ENCODE measurements at regions not wholly inside any gene's neighbourhood (a gene's known extent, or its start where the extent isn't known, plus 50 kb on each side); places are given as distances from the start of the nearest gene placed in this dataset.
"Not testable (repeated sequence)": the region's sequence is repeated elsewhere in the genome, so short reads cannot be mapped to it uniquely, and the experiment has no call there.

DNA sequence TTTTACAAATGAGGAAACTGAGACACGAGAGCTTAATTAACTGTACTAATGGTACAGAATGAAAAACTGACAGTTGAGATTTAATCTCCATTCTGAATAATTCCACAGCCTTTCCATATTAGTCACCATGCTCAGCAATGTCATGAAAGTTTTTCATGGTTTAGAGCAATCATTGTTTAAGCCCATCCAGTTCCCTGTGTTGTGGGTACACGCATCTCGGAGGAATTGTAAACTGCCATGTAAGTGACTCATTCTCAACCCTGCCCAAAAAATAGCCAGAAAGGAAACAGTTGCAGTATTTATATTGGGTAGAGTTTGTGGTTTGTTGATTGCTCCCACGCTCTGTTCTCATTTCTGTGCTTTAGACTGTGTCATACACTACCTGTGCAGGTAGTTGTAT is 1790.8 kb downstream of the LRRC4C start:
- DNase-seq, result no peak

DNA sequence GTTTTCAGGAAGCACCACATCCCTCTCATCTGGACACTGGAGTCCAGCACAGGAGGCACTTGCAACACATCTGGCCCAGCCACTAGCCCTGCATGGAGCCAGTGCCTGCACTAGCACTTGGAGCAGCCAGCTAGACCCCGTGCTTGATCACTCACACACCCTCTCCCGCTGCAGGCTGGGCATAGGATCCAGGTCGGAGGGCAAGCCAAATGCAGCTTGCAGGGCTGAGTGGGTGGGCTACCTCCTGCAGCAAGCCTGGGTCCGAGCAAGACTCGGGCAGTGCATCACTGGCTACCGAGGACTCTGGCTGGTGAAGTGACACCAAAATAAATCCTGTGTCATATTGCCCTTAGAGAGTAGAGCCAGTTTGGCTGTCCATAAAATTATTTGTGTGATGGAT is 1795.4 kb downstream of the LRRC4C start:
- no peak for DNase-seq

DNA sequence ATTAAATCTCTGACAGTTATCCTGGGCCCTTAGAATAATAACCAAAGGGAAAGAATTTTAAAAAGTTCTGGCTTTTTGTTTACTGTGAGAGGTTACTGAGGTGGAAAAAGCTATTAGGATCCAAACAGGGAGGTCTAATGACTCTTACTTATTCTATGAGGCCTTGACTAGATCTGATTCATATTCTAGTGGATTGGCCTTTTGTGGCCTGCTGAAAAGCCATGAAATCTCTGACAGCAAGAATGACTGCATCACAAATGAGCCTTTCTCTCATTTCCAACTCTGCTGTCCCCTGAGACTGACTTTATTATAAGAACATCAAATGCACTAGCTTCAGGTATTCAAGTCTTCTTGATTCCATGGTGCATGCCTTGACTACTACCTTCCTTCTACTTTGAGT is 1797.6 kb downstream of the LRRC4C start:
- DNase-seq, result no peak

DNA sequence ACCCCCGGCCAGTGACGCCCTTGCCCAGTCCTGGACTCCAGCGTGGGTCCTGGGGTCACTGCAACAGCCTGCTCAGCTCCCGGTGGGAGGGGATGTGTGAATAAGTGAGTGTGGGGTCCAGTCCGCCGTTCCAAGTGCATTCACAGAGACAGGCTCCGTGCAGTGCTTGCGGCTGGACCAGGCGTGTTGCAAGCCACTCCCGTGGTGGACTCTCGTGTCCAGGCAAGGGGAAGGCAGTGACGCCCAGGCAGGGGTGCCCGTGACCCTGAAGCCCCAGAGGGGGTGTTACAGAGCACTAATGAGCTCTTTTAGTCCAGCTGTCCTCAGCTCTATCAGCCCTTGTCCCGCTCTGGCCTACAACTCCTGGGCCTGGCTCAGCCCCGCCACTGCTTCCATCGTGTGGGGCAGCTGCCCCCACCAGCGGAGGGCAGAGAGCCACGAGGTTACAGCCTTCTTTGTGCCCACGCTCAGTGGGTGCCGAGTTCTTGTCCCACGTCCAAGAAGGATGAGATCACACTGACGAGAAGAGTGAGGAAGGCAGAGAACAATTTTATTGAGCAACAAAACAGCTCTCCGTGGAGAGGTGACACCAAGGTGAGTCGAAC is 1807.5 kb downstream of the LRRC4C start:
- no peak for DNase-seq

DNA sequence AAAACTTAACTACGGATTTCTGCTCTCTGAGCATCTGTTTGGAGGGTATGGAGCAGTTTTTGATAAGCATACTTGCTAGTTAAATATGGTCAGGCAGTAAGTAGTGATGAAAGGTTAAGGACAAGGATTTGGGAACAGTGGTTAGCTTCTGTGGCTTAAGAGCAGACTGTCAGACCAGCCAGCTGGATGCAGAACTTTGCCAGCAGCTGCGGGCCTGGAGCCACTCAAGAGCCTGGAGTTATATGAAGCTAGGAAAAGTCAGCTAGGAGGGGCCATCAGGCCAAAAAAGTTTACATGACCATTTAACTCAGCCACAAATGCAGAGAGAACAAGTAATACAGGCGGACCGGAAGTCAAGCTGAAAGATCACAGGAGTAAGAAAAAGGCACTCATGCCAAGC is 1817.7 kb downstream of the LRRC4C start:
- DNase-seq, result peak; percentile 46

DNA sequence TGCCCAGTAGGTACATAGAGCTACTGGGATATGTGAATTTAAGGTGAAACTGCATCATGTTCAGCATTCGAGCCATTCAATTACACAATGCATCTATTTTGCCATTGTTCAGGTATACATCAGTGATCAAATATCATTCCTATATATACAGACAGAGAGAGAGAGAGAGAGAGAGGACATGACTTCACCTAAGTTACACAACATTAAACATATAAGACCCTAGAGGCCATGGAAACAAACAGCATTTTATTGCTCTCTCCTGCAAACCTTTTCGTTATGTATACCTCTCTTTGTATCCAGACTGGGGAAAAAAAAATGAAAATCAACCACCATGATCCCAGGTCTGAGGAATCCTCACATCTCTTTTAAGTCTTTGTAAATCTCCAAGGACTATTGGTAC is 1829.1 kb downstream of the LRRC4C start:
- no peak for DNase-seq

DNA sequence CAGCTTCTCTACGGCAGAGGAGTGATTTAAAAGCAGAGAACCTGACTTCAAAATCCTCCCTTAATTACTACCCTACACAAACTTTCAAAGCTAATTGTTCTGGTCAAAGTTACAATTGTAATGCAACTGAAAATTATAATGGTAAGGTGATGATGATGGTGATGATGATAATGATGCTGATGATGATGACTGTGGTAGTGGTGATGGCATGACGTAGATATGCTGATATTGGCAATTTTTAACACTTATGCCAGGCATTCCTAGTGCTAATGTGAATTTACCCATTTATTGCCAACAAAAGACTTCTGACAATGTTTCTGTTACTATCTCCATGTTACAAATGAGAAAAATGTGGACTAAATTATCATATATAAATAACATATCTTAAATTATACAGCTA is 1831.1 kb downstream of the LRRC4C start:
- DNase-seq, result no peak

DNA sequence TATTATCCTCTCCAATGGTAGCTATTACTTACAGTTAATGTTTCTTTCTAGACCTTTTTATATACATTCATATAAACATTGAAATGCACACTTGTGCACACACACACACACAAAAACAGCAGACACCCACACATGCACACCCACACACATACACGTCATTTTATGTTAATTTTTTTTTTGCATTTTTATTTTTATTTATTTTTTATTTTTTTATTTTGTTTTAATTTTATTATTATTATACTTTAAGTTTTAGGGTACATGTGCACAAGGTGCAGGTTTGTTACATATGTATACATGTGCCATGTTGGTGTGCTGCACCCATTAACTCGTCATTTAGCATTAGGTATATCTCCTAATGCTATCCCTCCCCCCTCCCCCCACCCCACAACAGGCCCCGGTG is 1839.1 kb downstream of the LRRC4C start:
- DNase-seq, result not testable (repeated sequence)

DNA sequence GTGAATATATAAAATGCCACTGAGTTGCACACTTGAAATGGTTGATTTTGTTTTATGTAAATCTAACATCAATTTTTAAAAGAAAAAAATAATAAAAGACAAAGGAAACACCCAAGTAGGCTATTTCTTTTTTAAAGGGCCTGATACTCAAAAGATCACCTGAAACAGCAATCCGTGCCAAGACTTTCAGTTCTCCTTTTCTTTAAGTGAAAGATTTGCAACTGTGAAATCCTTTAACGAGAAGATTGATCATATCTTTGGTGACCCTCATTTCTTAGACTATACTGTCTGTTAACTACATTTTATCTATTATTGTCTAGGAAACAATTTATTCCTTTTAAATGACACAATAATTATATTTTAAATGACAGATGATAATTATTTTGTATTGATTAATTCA is 1841.5 kb downstream of the LRRC4C start:
- DNase-seq, result no peak

DNA sequence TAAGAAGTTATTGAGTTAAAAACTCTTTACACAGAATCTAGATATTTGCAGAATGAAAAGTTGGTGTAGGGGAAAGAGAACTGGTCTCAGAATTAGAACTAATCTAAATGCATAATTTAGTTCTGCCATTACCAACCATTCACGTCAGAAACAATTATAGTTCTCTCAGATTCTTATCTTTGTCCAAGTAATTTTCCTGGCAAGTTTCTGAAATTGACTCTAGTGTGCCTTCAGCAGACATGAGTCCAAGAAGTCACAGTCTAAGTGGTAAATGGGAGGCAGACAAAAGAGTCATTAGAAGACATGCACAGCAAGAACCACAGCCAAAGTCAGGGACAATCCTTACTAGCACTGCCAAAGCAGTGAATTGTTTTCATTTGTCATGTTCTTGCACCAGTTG is 1870.1 kb downstream of the LRRC4C start:
- no peak for DNase-seq

DNA sequence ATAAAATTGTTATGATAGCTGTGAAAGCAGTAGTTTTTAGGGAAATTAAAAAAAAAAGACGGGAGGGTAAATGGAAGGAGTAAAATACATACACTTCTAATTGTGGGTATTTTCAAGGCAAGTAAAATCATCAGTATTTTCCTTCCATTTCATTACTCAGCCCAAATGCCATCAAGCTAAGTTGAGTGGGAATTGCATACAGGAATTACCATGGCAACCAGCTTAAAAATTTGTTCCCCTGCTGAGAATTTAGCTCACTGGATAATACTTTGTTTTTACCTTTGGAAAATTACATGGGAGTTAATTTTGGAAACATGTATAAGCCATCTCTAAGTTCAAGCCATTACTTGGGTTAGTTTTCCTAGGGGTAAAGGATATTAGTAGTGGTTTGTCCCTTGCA is 1873.4 kb downstream of the LRRC4C start:
- DNase-seq, result no peak

DNA sequence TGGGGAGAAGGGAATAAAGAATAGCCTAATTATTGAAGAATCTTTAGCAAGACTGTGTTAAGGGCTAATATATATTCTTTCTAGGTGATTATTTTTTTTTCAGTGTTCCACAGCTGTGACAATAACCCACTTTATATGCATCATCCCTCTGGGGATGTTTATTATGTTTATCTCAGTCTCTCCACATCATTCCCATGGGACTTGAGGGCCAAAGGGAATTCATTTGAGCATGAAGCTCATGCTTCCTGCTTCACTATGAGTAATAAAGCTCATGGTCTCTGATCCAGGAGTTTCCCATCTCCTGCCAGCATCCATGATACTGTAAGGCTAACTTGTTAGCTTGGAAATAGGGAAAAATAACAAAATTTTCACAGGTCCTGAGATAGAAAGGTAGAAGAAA is 1888.4 kb downstream of the LRRC4C start:
- no peak for DNase-seq

DNA sequence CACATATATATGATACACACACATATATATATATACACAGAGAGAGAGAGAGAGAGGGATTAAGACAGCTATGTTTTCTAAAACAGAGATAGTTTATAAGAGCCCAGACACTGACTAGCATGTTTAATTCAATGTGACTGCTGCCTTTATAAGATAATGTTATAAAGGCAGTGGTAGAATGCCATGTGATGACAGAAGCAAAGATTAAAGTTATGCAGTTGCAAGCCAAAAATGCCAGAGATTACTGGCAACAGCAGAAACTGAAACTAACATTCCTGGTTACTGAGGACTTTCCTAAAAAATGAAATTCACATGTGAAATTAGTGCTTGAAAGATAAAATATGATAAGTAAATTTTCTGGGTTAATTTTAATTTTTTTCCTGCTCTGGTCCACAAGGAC is 1888.9 kb downstream of the LRRC4C start:
- DNase-seq, result no peak

DNA sequence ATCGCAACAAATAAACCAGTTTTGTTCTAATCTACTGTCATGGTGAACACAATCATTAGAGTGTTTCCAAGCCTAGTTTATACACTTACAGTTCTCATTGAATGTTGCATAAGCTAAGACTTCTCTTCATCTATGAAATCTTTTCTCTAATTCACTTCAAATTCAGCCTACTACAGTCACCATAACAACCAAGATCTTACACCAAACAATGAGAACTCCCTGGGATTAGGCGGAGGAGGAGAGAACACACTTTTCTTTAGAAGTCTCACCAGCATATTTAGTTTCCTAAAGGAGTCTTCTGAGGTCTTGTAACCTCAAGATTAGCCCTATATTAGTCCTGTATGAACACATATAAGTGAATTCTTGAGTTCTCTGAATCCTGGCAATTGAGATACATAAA is 1889.7 kb downstream of the LRRC4C start:
- DNase-seq, result no peak

DNA sequence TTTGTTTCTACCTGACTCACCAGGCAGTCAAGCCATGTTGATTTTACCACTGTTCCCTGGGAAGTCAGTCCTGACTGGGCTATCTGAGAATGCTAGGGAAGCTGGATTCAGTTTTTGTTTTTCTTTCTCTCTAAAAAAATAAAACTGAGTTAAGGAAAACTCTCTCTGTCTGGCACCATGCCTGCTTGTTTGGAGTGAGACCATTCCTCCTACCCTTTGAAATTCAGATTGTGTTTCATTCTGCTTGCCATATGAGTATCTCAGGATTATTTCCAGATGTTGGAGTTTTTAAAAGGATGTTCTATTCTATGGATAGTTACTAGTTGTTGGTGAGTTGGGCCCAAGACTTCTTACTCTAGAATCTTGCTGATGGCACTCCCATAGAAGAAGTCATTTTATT is 1917.0 kb downstream of the LRRC4C start:
- no peak for DNase-seq

DNA sequence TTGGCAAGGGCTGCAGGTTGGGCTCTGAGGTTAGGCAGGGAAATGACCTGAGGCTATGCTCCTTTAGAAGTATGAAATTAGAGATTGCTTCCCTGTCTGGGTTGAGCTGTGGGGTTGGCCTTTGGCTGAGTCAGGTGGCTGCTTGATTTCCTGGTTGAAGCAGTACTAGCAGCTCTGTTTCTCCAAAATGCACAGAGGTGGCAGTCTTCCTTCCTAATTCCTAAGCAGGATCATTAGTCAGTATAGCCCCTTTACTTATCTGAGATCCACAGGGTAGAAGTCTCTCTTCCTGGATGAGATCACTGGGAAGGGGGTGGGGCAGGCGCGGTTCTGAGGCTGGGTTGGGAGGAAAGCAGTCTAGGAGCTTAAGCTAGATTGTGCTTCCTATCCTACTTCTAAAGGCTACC is 1917.5 kb downstream of the LRRC4C start:
- no peak for DNase-seq

DNA sequence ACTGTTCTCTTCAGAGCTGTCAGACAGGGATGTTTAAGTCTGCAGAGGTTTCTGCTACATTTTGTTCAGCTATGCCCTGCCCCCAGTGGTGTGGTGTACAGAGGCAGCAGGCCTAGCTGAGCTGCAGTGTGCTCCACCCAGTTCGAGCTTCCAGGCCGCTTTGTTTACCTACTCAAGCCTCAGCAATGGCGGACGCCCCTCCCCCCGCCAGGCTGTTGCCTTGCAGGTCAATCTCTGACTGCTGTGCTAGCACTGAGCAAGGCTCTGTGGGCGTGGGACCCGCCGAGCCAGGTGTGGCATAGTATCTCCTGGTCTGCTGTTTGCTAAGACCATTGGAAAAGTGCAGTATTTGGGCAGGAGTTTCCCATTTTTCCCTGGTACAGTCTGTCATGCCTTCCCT is 1923.1 kb downstream of the LRRC4C start:
- not testable (repeated sequence) for DNase-seq
